Peyer's patch (tissue), 4 donors: ENCODE measurements at regions not wholly inside any gene's neighbourhood (a gene's known extent, or its start where the extent isn't known, plus 50 kb on each side); places are given as distances from the start of the nearest gene placed in this dataset.

Source experiments
- DNase-seq, 3 donors: peaks; one replicate each; pipeline ENCODE4 v3.0.0-alpha.2; 2017 to 2019
- H3K27ac ChIP-seq, 4 donors: fragments of 200-600 bp; sonication (generic); one replicate each; pipeline ENCODE4 v1.5.1; 2016 to 2019
- H3K27me3 ChIP-seq, 2 donors: fragments of 200-600 bp; sonication (generic); one replicate each; pipeline ENCODE4 v1.5.1; 2019
- H3K36me3 ChIP-seq, 3 donors: fragments of 200-600 bp; sonication (generic); one replicate each; pipeline ENCODE4 v1.5.1; 2016 to 2019
- H3K4me1 ChIP-seq, 4 donors: fragments of 200-600 bp; sonication (generic); one replicate each; pipeline ENCODE4 v1.5.1; 2016 to 2019
- H3K4me3 ChIP-seq, 4 donors: fragments of 200-600 bp; sonication (generic); 1 replicate in 3 of 4; 2 replicates in 1 of 4; pipeline ENCODE4 v1.5.1; 2016 to 2019; ENCODE audit warnings: mild to moderate bottlenecking in 1 of 4
- H3K9me3 ChIP-seq, 4 donors: fragments of 200-600 bp; sonication (generic); one replicate each; pipeline ENCODE4 v1.5.1; 2016 to 2019; ENCODE audit warnings: mild to moderate bottlenecking in 1 of 4
- CTCF ChIP-seq, 6 experiments: fragments of 450-650 bp in 4 of 6; fragments of 200-600 bp in 2 of 6; sonication (generic) in 1 of 6; IDR thresholded peaks; one replicate each; pipeline ENCODE4 v1.5.1; 2017 to 2019; ENCODE audit warnings: antibody characterized with exemption in 6 of 6, mild to moderate bottlenecking in 3 of 6, moderate library complexity in 1 of 6
- POLR2A ChIP-seq, 2 donors: fragments of 450-650 bp; IDR thresholded peaks; one replicate each; pipeline ENCODE4 v1.5.1; 2017; ENCODE audit warnings: antibody characterized with exemption in 2 of 2, mild to moderate bottlenecking in 2 of 2, moderate library complexity in 2 of 2

GRCh38 chr12:68450947-68451260 lies 118.7 kb upstream of the MDM1 start:
- H3K36me3 ChIP-seq, result no peaks in the 10 kb centered on the region
- no peak for DNase-seq
- no peaks in the 10 kb centered on the region for H3K9me3 ChIP-seq
- no peak for TF ChIP-seq POLR2A (IDR thresholded peaks at IDR 0.05)
- no peak for TF ChIP-seq CTCF (IDR thresholded peaks at IDR 0.05)
- H3K4me1 ChIP-seq, result peaks cover 0 to 24% (median 10%) of the 10 kb centered on the region in 4 donors
- peak overlapping the region in 1 of 4 donors; percentile 7 for H3K4me3 ChIP-seq
- H3K27me3 ChIP-seq, result no peaks in the 10 kb centered on the region
- H3K27ac ChIP-seq, result peak overlapping the region; percentile 30 to 76 (median 51)

- TF ChIP-seq CTCF (IDR thresholded peaks at IDR 0.05), result no peak
- no peak for TF ChIP-seq POLR2A (IDR thresholded peaks at IDR 0.05)
- Histone ChIP-seq H3K27ac (peak overlapping the region; percentile 30 to 76 (median 51)), H3K9me3 (no peaks in the 10 kb centered on the region), H3K36me3 (no peaks in the 10 kb centered on the region), H3K27me3 (no peaks in the 10 kb centered on the region), H3K4me3 (peak overlapping the region in 1 of 4 donors; percentile 7), H3K4me1 (peaks cover 0 to 24% (median 10%) of the 10 kb centered on the region in 4 donors)
- peak in 2 of 3 donors; percentile 41 to 58 for DNase-seq
Measured at GRCh38 chr12:68451261-68452077, 119.3 kb upstream of the MDM1 start.

GRCh38 chr12:68452078-68452715 lies 120.0 kb upstream of the MDM1 start:
- H3K4me1 ChIP-seq, result peaks cover 0 to 24% (median 10%) of the 10 kb centered on the region in 4 donors
- no peaks in the 10 kb centered on the region for H3K27me3 ChIP-seq
- DNase-seq, result no peak
- TF ChIP-seq CTCF (IDR thresholded peaks at IDR 0.05), result no peak
- no peak for TF ChIP-seq POLR2A (IDR thresholded peaks at IDR 0.05)
- no peaks in the 10 kb centered on the region for H3K36me3 ChIP-seq
- peak overlapping the region in 1 of 4 donors; percentile 7 for H3K4me3 ChIP-seq
- H3K27ac ChIP-seq, result peak overlapping the region in 3 of 4 donors; percentile 36 to 76 (median 66)
- H3K9me3 ChIP-seq, result no peaks in the 10 kb centered on the region

GRCh38 chr12:68453278-68453677 lies 121.1 kb upstream of the MDM1 start:
- H3K27me3 ChIP-seq, result no peaks in the 10 kb centered on the region
- H3K27ac ChIP-seq, result no peak overlapping the region
- no peak for DNase-seq
- no peak overlapping the region for H3K4me3 ChIP-seq
- no peaks in the 10 kb centered on the region for H3K36me3 ChIP-seq
- H3K9me3 ChIP-seq, result no peaks in the 10 kb centered on the region
- TF ChIP-seq CTCF (IDR thresholded peaks at IDR 0.05), result no peak
- peaks cover 0 to 24% (median 10%) of the 10 kb centered on the region in 4 donors for H3K4me1 ChIP-seq

GRCh38 chr12:68453876-68454275 lies 121.7 kb upstream of the MDM1 start:
- TF ChIP-seq CTCF (IDR thresholded peaks at IDR 0.05) (no peak), POLR2A (IDR thresholded peaks at IDR 0.05) (no peak)
- Histone ChIP-seq H3K9me3 (no peaks in the 10 kb centered on the region), H3K4me3 (no peak overlapping the region), H3K36me3 (no peaks in the 10 kb centered on the region), H3K4me1 (peaks cover 0 to 24% (median 10%) of the 10 kb centered on the region in 4 donors), H3K27me3 (no peaks in the 10 kb centered on the region), H3K27ac (no peak overlapping the region)
- no peak for DNase-seq
